ENCODE measurements at regions not wholly inside any gene's neighbourhood (a gene's known extent, or its start where the extent isn't known, plus 50 kb on each side); places are given as distances from the start of the nearest gene placed in this dataset.
"Not testable (repeated sequence)": the region's sequence is repeated elsewhere in the genome, so short reads cannot be mapped to it uniquely, and the experiment has no call there.

GRCh38 chr10:109218207-109218606 is 705.1 kb downstream of the XPNPEP1 start:
- DNase-seq (ENCODE audit: low read depth in 3 of 3, low spot score in 2 of 3) = no peak

DNA sequence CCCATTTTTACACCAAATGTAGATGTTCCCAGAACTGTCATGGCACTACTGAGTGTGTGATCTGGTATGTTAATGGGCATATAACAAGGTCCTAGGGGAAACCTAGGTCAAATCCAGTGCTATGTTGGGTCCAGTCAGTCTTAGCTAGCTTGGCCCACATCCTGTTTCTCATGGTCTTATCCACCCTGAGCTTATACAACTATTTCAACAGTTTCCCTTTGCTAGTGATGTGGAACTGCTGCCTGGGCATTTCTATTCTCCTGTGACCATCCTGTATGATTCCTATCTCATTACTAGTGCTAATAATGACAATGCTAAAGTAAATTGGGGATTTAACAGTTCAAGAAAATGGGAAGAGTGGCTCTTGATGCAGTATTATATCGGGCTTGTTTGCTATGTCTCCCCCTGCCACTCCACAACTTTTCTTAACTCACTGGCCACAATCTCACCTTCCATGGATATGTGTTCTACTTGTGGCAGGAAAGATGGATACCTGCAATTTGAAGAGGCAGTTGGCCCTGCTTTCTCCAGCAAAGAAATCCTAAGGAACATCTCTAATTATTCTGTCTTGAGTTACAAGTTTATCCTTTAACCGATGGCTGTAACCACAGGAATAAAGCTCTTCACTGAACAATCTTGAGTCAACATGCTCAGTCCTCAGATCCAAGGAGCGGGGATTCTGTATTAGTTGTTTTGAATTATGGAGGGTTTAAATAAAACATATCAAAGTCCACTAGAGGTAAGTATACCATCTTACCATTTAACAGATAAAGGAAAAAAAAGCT is 707.8 kb downstream of the XPNPEP1 start:
- DNase-seq (ENCODE audit: low read depth in 3 of 3, low spot score in 2 of 3) = no peak

- DNase-seq (ENCODE audit: low read depth in 3 of 3, low spot score in 2 of 3) = not testable (repeated sequence)
Measured at GRCh38 chr10:109214891-109215290, 708.4 kb downstream of the XPNPEP1 start.

GRCh38 chr10:109207361-109207760 is 716.0 kb downstream of the XPNPEP1 start:
- no peak for DNase-seq (ENCODE audit: low read depth in 3 of 3, low spot score in 2 of 3)

DNA sequence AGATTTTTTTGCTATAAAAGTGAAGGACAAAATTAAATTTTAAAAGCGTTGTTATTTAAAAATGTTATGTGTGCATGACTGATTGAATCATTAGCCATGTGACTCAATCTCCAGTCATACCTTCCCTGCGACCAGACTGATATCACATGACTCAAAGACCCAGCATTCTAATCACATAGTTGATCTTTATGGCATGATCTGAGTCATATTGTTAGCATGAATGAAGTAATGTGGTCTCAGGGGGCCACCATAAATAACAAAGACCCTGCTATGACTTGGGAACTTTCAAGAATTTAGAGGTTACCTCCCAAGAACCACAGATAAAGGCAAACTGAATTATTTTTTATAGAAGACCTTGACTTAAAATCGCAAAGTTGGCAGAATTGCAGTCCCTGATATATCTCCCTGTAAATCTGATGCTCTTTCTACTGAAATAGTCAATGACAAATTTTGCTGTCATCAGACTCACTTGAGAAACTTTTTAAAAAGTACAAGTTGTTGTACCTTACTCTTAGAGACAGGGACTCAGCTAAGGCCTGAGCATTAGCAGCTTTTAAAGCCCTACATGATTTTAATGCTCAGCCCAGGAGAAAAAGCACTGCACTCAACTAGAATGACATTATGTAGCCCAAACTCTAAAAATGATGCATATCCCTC is 717.3 kb downstream of the XPNPEP1 start:
- DNase-seq (ENCODE audit: low read depth in 3 of 3, low spot score in 2 of 3) = no peak

DNA sequence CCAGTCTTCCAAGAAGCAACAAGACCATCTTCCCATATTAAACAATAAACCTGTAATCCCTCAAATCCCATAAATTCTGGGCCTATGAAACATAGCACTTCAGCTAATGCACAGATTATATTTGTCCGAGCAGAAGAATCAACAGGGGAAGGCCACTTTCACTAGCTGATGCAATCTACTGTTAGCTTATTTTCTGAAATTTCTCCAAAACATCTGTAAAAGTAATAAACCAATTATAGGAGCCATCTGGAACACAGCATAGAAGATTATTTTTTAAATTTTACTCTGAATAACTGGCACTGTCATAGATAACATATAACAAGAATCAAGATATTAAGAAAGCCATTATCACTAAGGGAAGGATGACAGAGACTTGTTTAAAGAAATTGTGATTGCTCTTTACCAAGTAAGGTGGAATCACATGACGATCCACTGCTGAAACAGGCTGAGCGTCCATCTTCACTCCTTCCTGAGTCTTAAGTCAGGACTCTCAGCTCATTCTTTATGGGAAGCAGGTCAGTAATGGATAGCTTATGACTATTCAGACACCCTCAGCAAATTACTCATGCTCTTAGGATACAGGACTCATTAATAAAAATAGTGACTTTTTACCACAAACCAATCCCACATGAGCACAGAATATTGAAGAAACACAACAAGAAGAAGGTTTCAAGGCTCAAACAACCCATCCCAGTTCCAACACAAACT is 719.5 kb downstream of the XPNPEP1 start:
- no peak for DNase-seq (ENCODE audit: low read depth in 3 of 3, low spot score in 2 of 3)

- DNase-seq (ENCODE audit: low read depth in 3 of 3, low spot score in 2 of 3) = no peak
Measured at GRCh38 chr10:109202111-109202510, 721.2 kb downstream of the XPNPEP1 start.

- DNase-seq (ENCODE audit: low read depth in 3 of 3, low spot score in 2 of 3) = no peak
Measured at GRCh38 chr10:109200646-109201045, 722.7 kb downstream of the XPNPEP1 start.

- DNase-seq (ENCODE audit: low read depth in 3 of 3, low spot score in 2 of 3) = no peak
Measured at GRCh38 chr10:109191823-109192222, 731.5 kb downstream of the XPNPEP1 start.

DNA sequence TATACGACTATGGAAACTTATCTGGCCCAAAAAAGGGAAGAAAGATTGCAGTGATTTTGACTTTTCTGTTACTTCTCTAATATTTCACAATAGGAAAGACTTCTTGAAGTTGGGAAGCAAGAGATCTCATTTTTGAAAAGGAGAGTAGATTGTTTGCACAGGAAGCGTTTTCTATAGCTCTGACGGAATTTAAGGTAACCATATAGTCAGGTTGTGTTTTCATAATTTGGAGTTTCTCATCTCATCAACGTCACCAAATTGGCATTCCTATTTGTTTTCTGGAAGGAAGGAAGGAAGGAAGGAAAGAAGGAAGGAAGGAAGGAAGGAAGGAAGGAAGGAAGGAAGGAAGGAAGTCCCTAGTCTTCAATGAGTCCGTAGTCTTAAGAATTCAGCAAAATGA is 732.0 kb downstream of the XPNPEP1 start:
- no peak for DNase-seq (ENCODE audit: low read depth in 3 of 3, low spot score in 2 of 3)

DNA sequence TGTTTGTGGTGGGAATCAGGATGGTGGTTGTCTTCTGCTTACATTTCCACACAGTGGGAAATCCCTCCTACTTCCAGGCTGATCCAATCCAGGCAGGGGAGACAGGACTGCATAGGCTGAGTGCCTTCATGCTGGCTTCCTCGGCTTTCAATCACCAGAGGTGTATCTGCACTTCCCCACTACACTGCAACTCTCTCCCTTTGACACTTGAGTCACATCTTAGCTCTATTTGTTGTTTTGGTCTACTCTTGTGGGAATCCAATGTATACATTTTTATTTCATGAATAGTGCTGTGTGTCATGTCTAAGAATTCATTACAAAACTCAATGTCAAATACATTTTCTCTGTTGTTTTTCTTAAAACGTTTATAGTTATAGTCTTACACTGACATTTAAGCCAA is 735.6 kb downstream of the XPNPEP1 start:
- no peak for DNase-seq (ENCODE audit: low read depth in 3 of 3, low spot score in 2 of 3)

DNA sequence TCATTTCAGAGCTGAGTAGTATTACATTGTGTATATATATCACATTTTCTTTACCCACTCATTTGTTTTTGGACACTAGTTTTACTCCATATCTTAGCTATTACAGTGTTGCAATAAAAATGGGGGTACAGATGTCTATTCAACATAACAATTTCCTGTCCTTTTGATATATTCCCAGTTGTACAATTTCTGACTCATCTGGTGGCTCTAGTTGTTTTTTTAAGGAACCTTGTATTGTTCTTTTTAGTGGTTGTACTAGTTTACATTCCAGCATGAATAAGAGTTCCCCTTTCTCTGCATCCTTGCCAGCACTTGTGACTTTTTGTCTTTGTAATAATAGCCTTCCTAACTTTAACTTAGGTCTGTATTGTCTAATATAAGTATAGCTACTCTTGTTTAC is 739.9 kb downstream of the XPNPEP1 start:
- no peak for DNase-seq (ENCODE audit: low read depth in 3 of 3, low spot score in 2 of 3)

GRCh38 chr10:109178591-109178990 is 744.7 kb downstream of the XPNPEP1 start:
- DNase-seq (ENCODE audit: low read depth in 3 of 3, low spot score in 2 of 3) = no peak

DNA sequence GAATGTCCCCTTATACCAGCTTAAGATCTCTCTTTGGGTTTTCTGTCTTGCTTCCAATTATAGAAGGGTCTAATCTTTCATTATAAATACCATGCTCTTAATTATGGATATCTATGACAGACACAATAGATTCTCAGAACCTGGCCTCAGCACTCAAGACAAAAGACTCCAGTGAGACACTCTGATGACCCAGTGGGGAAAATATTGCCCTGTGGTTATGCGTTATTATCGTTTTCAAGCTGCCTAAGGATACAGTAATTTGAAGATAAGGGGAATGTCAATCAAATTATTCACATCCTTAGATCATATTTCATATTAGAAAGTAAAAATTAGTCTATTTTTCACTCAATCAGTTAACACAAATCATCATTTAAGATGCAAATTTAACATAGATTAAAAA is 748.8 kb downstream of the XPNPEP1 start:
- DNase-seq (ENCODE audit: low read depth in 3 of 3, low spot score in 2 of 3) = no peak

DNA sequence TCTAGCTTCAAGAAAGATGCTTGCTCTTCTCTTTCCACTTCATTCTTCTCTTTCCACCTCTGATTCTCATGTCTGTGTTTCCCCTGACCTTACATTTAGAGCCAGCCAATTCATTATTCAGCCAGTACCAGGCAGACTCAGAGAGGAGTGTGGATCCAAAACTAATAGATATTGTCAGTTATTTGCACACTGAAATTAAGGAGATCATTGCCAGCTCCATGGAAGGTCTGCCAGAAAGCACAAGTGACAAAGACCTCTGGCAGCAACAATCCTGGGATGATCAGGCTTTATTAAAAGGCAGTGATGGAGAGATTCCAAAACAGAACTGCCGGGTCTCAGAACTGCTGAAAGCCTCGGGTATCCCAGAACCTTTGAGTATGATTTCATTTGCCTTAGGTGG is 749.4 kb downstream of the XPNPEP1 start:
- DNase-seq (ENCODE audit: low read depth in 3 of 3, low spot score in 2 of 3) = no peak

- DNase-seq (ENCODE audit: low read depth in 3 of 3, low spot score in 2 of 3) = no peak
Measured at GRCh38 chr10:109173121-109173520, 750.2 kb downstream of the XPNPEP1 start.

DNA sequence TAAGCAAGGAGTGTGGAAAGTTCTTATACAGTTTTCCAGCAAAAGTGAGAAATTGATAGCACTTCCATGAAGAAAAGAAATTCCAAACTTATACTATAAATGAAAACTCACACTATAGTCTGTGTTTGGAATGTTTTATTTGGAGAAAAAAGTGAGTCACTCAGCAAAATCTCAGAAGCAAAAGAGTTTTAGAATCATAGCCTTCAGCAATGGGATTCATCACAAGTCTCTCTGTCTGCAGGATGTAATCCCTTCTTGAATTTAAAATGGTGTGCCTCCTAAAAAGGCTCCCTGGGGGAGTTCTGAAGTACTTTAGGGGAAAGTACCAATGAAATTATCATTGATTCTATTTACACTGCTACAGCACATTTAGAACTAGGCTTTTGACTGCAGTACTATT is 756.4 kb downstream of the XPNPEP1 start:
- no peak for DNase-seq (ENCODE audit: low read depth in 3 of 3, low spot score in 2 of 3)

GRCh38 chr10:109159351-109159750 is 764.0 kb downstream of the XPNPEP1 start:
- DNase-seq (ENCODE audit: low read depth in 3 of 3, low spot score in 2 of 3) = no peak

- DNase-seq (ENCODE audit: low read depth in 3 of 3, low spot score in 2 of 3) = no peak
Measured at GRCh38 chr10:109156396-109156795, 766.9 kb downstream of the XPNPEP1 start.

DNA sequence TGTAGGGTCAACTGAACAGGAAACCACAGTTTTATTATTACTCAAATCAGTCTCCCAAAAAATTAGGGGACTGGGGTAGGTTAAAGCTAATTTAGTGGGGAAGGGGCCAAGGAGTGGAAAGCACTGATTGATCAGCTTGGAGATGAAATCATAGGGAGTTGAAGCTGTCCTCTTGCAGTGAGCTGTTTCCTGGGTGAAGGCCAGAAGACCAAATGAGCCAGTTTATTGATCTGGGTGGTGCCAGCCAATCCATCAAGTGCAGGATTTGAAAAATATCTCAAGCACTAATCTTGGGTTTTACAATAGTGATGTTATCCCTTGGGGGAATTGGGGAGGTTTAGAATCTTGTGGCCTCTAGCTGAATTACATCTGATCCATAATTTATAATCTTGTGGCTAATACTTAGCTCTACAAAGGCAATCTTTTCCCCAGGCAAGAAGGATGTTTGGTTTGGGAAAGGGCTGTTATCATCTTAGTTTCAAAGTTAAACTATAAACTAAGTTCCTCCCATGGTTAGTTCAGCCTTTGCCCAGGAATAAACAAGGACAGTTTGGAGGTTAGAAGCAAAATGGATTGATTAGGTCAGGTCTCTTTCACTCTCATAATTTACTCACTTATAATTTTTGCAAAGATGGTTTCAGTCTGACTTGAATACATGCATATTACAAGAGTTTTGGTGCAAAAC is 773.5 kb downstream of the XPNPEP1 start:
- DNase-seq (ENCODE audit: low read depth in 3 of 3, low spot score in 2 of 3) = no peak

- no peak for DNase-seq (ENCODE audit: low read depth in 3 of 3, low spot score in 2 of 3)
Measured at GRCh38 chr10:109127363-109127762, 795.9 kb downstream of the XPNPEP1 start.

All from right renal cortex interstitium (tissue), 3 donors.